Transverse colon (tissue), 3 donors: ENCODE measurements at regions not wholly inside any gene's neighbourhood (a gene's known extent, or its start where the extent isn't known, plus 50 kb on each side); places are given as distances from the start of the nearest gene placed in this dataset.

ENCODE experiments used
- POLR2A ChIP-seq: fragments of 450-650 bp; IDR thresholded peaks from one replicate; pipeline ENCODE4 v1.6.1; 2016; ENCODE audit warnings: antibody characterized with exemption, mild to moderate bottlenecking, moderate library complexity
- TF ChIP-seq, protein P1 (sequence below), 5 experiments: fragments of 200-600 bp in 3 of 5; fragments of 450-650 bp in 2 of 5; sonication (generic) in 3 of 5; IDR thresholded peaks; 1 replicate in 2 of 5; 2 replicates in 3 of 5; pipeline ENCODE4 v1.5.1; 2016 to 2017; ENCODE audit warnings: antibody characterized with exemption in 5 of 5, inconsistent platforms in 3 of 5, mild to moderate bottlenecking in 2 of 5, moderate library complexity in 1 of 5

GRCh38 chr3:177832880-177833279 lies 635.6 kb upstream of the TBL1XR1 start:
- TF ChIP-seq, protein P1, sequence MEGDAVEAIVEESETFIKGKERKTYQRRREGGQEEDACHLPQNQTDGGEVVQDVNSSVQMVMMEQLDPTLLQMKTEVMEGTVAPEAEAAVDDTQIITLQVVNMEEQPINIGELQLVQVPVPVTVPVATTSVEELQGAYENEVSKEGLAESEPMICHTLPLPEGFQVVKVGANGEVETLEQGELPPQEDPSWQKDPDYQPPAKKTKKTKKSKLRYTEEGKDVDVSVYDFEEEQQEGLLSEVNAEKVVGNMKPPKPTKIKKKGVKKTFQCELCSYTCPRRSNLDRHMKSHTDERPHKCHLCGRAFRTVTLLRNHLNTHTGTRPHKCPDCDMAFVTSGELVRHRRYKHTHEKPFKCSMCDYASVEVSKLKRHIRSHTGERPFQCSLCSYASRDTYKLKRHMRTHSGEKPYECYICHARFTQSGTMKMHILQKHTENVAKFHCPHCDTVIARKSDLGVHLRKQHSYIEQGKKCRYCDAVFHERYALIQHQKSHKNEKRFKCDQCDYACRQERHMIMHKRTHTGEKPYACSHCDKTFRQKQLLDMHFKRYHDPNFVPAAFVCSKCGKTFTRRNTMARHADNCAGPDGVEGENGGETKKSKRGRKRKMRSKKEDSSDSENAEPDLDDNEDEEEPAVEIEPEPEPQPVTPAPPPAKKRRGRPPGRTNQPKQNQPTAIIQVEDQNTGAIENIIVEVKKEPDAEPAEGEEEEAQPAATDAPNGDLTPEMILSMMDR (IDR thresholded peaks at IDR 0.05), result no peak
- TF ChIP-seq POLR2A, result no peak
